Lower leg skin (tissue), 3 donors: ENCODE measurements at regions not wholly inside any gene's neighbourhood (a gene's known extent, or its start where the extent isn't known, plus 50 kb on each side); places are given as distances from the start of the nearest gene placed in this dataset.

Experiments
- CTCF ChIP-seq, 3 donors: fragments of 450-650 bp; IDR thresholded peaks; one replicate each; pipeline ENCODE4 v1.5.1; 2016; ENCODE audit warnings: antibody characterized with exemption in 3 of 3, mild to moderate bottlenecking in 3 of 3, moderate library complexity in 2 of 3
- POLR2A ChIP-seq, 2 donors: fragments of 450-650 bp; IDR thresholded peaks; one replicate each; pipeline ENCODE4 v1.6.1; 2016 to 2017; ENCODE audit warnings: antibody characterized with exemption in 2 of 2, mild to moderate bottlenecking in 1 of 2, moderate library complexity in 1 of 2

- TF ChIP-seq CTCF (IDR thresholded peaks at IDR 0.05) (no peak), POLR2A (IDR thresholded peaks at IDR 0.05) (no peak)
Measured at GRCh38 chr16:73965591-73965990, 331.0 kb upstream of the PSMD7 start.
